IMR-90 (cell line): ENCODE measurements at regions not wholly inside any gene's neighbourhood (a gene's known extent, or its start where the extent isn't known, plus 50 kb on each side); places are given as distances from the start of the nearest gene placed in this dataset.

Experiments used
- ATAC-seq: fragments of 200-7000 bp; cut with Tn5 transposase; 2 replicates; pipeline ENCODE4 v1.9.1; 2020; ENCODE audit warnings: low read depth, mild to moderate bottlenecking, moderate library complexity
- BruUV-seq: library from RNA; stranded (reverse); fragments of 400-500 nt; replicated peaks from 2 replicates; lab custom pipeline; 2021; lab: Mats Ljungman, UMichigan
- CTCF ChIA-PET: fragments of 300-600 bp; formaldehyde crosslinking; extraction: SDS; loops from one replicate; lab custom pipeline; 2021; ENCODE audit warnings: antibody characterized with exemption; lab: Yijun Ruan, JAX
- POLR2A ChIA-PET: fragments of 300-600 bp; sonication (Branson Sonifier 250); formaldehyde crosslinking; loops from one replicate; lab custom pipeline; 2022; ENCODE audit warnings: antibody characterized with exemption; ENCODE audit not compliant: unreplicated experiment; lab: Charles Lee
- DNase-seq: peaks from one replicate; pipeline ENCODE4 v3.0.0; 2013
- H2AFZ ChIP-seq: replicated peaks from 2 replicates; pipeline ENCODE3; 2013; ENCODE audit warnings: low read length, mild to moderate bottlenecking; ENCODE audit not compliant: poor library complexity
- H2AK5ac ChIP-seq: 2 replicates; pipeline ENCODE4 v1.6.1; 2013; ENCODE audit warnings: low read depth, low read length, inconsistent platforms
- H2AK9ac ChIP-seq: replicated peaks from 2 replicates; pipeline ENCODE3; 2013; ENCODE audit warnings: mild to moderate bottlenecking, low read depth, low read length, moderate library complexity; ENCODE audit not compliant: poor library complexity
- H2BK120ac ChIP-seq: 2 replicates; pipeline ENCODE4 v1.6.1; 2013; ENCODE audit warnings: low read depth, low read length, inconsistent platforms
- H2BK15ac ChIP-seq: 3 replicates; pipeline ENCODE4 v1.6.1; 2013; ENCODE audit warnings: low read depth, low read length, inconsistent platforms
- H2BK20ac ChIP-seq: 2 replicates; pipeline ENCODE4 v1.6.1; 2013; ENCODE audit warnings: low read depth, mild to moderate bottlenecking, inconsistent platforms, low read length, moderate library complexity
- H2BK5ac ChIP-seq: 2 replicates; pipeline ENCODE4 v1.6.1; 2013; ENCODE audit warnings: mild to moderate bottlenecking, low read depth, low read length, inconsistent platforms; ENCODE audit not compliant: poor library complexity, severe bottlenecking
- H3K14ac ChIP-seq: replicated peaks from 2 replicates; pipeline ENCODE4 v1.6.1; 2013; ENCODE audit warnings: low read depth, low read length, inconsistent platforms
- H3K18ac ChIP-seq: 2 replicates; pipeline ENCODE4 v1.6.1; 2013; ENCODE audit warnings: low read depth, low read length, control low read depth
- H3K23ac ChIP-seq: 2 replicates; pipeline ENCODE4 v1.6.1; 2013; ENCODE audit warnings: low read depth, low read length, inconsistent platforms
- H3K27ac ChIP-seq: 2 replicates; pipeline ENCODE4 v1.5.1; 2013; ENCODE audit warnings: mild to moderate bottlenecking, control low read depth, low read length; ENCODE audit not compliant: insufficient read depth
- H3K27me3 ChIP-seq: 2 replicates; pipeline ENCODE4 v1.6.1; 2013; ENCODE audit warnings: low read length; ENCODE audit not compliant: control insufficient read depth, insufficient read depth
- H3K36me3 ChIP-seq: 2 replicates; pipeline ENCODE4 v1.6.1; 2013; ENCODE audit warnings: low read length, mixed read lengths; ENCODE audit not compliant: control insufficient read depth, insufficient read depth
- H3K4ac ChIP-seq: 2 replicates; pipeline ENCODE4 v1.6.1; 2013; ENCODE audit warnings: low read depth, low read length, inconsistent platforms
- H3K4me1 ChIP-seq: 2 replicates; pipeline ENCODE4 v1.6.1; 2013; ENCODE audit warnings: low read length, mixed read lengths; ENCODE audit not compliant: control insufficient read depth, insufficient read depth
- H3K4me2 ChIP-seq: 2 replicates; pipeline ENCODE4 v1.6.1; 2013; ENCODE audit warnings: low read depth, mild to moderate bottlenecking, control low read depth, low read length, moderate library complexity
- H3K4me3 ChIP-seq: 2 replicates; pipeline ENCODE4 v1.5.1; 2013; ENCODE audit warnings: low read depth, mild to moderate bottlenecking, control low read depth, low read length, moderate library complexity; ENCODE audit not compliant: insufficient read depth
- H3K56ac ChIP-seq: 2 replicates; pipeline ENCODE4 v1.6.1; 2013; ENCODE audit warnings: low read length, inconsistent platforms; ENCODE audit not compliant: insufficient read depth; ENCODE audit errors: extremely low read depth
- H3K79me1 ChIP-seq, 2 experiments: 2 replicates each; pipeline ENCODE4 v1.6.1; 2013; ENCODE audit warnings: low read length in 2 of 2, inconsistent platforms in 1 of 2, low read depth in 1 of 2
- H3K9ac ChIP-seq: 2 replicates; pipeline ENCODE4 v1.6.1; 2013; ENCODE audit warnings: low read depth, low read length, control low read depth
- H3K9me1 ChIP-seq: 2 replicates; pipeline ENCODE4 v1.6.1; 2013; ENCODE audit warnings: low read length, inconsistent platforms; ENCODE audit not compliant: insufficient read depth
- H3K9me3 ChIP-seq: 2 replicates; pipeline ENCODE4 v1.6.1; 2013; ENCODE audit warnings: low read length; ENCODE audit not compliant: control insufficient read depth, insufficient read depth
- H4K20me1 ChIP-seq: 2 replicates; pipeline ENCODE4 v1.6.1; 2013; ENCODE audit warnings: low read length, inconsistent platforms; ENCODE audit not compliant: insufficient read depth
- H4K5ac ChIP-seq: 2 replicates; pipeline ENCODE4 v1.6.1; 2013; ENCODE audit warnings: mild to moderate bottlenecking, low read depth, low read length, control low read depth
- H4K8ac ChIP-seq, 2 experiments: 2 replicates each; pipeline ENCODE4 v1.6.1; 2013; ENCODE audit warnings: low read depth in 2 of 2, low read length in 2 of 2, control low read depth in 1 of 2, inconsistent platforms in 1 of 2
- H4K91ac ChIP-seq: 2 replicates; pipeline ENCODE4 v1.6.1; 2013; ENCODE audit warnings: low read depth, low read length, inconsistent platforms; ENCODE audit not compliant: insufficient read depth
- BHLHE40 ChIP-seq: fragments of 150-350 bp; IDR thresholded peaks from 2 replicates; pipeline ENCODE4 v1.6.1; 2016; ENCODE audit warnings: mild to moderate bottlenecking, low read depth, low read length
- CEBPB ChIP-seq: IDR thresholded peaks from 2 replicates; pipeline ENCODE4 v1.6.1; 2012; ENCODE audit warnings: low read depth, low read length, improper control_type of control experiment
- FOS ChIP-seq: fragments of 150-350 bp; IDR thresholded peaks from 2 replicates; pipeline ENCODE4 v1.6.1; 2016; ENCODE audit warnings: low read depth, low read length
- MAFK ChIP-seq: IDR thresholded peaks from 2 replicates; pipeline ENCODE4 v1.6.1; 2012; ENCODE audit warnings: low read depth, low read length, improper control_type of control experiment
- MAZ ChIP-seq: IDR thresholded peaks from 2 replicates; pipeline ENCODE4 v1.6.1; 2012; ENCODE audit warnings: low read depth, mild to moderate bottlenecking, low read length, improper control_type of control experiment, moderate library complexity, borderline replicate concordance
- MXI1 ChIP-seq: IDR thresholded peaks from 2 replicates; pipeline ENCODE4 v1.6.1; 2012; ENCODE audit warnings: low read depth, mild to moderate bottlenecking, low read length, moderate library complexity, borderline replicate concordance
- NFE2L2 ChIP-seq: fragments of 150-350 bp; IDR thresholded peaks from 2 replicates; pipeline ENCODE4 v1.6.1; 2016; ENCODE audit warnings: low read depth, mild to moderate bottlenecking, low read length
- POLR2A ChIP-seq: IDR thresholded peaks from 2 replicates; pipeline ENCODE4 v1.6.1; 2012; ENCODE audit warnings: mild to moderate bottlenecking, low read depth, low read length
- RAD21 ChIP-seq: IDR thresholded peaks from 2 replicates; pipeline ENCODE4 v1.6.1; 2012; ENCODE audit warnings: low read length, improper control_type of control experiment
- RCOR1 ChIP-seq: IDR thresholded peaks from 2 replicates; pipeline ENCODE4 v1.6.1; 2012; ENCODE audit warnings: mild to moderate bottlenecking, low read length, improper control_type of control experiment; ENCODE audit not compliant: insufficient replicate concordance
- RFX5 ChIP-seq: IDR thresholded peaks from 2 replicates; pipeline ENCODE4 v1.8.0; 2012; ENCODE audit warnings: low read depth, mild to moderate bottlenecking, low read length, moderate library complexity
- SMC3 ChIP-seq: fragments of 150-350 bp; IDR thresholded peaks from 2 replicates; pipeline ENCODE4 v1.6.1; 2016; ENCODE audit warnings: low read depth, mild to moderate bottlenecking, antibody characterized with exemption, low read length, moderate library complexity
- WGBS, 2 experiments: methylation state at CpG; one replicate each; pipeline versions ENCODE4 v1.1.5 to v1.1.7; 2013; ENCODE audit warnings: missing lambda C conversion rate in 2 of 2; ENCODE audit not compliant: insufficient read length in 1 of 2; ENCODE audit errors: extremely low coverage in 2 of 2; 5-methylcytosine and 5-hydroxymethylcytosine counted together
- dilution Hi-C: fragments of 300-500 bp; cut with HindIII; formaldehyde crosslinking; loops from one replicate; pipeline ENCODE4 v1.14.3; 2018; ENCODE audit warnings: low sequenced_read_pairs; ENCODE audit not compliant: unreplicated experiment
- in situ Hi-C: fragments of 300-500 bp; cut with MboI; formaldehyde crosslinking; loops from 3 replicates; pipeline ENCODE4 v1.14.3; 2019; ENCODE audit warnings: low sequenced_read_pairs, inconsistent platforms, mixed read lengths
- intact Hi-C: fragments of 100-400 bp; cut with micrococcal nuclease; formaldehyde crosslinking; loops from 2 replicates; pipeline ENCODE4 v1.10.0; 2022
- TF ChIP-seq, protein P1 (sequence below): fragments of 150-350 bp; IDR thresholded peaks from 2 replicates; pipeline ENCODE4 v1.6.1; 2017; ENCODE audit warnings: mild to moderate bottlenecking, antibody characterized with exemption, low read length, low read depth
- TF ChIP-seq, protein P2 (sequence below): conservative IDR thresholded peaks from 2 replicates; pipeline ENCODE4 v1.5.1; 2012; ENCODE audit warnings: mild to moderate bottlenecking, low read depth, low read length, improper control_type of control experiment
- TF ChIP-seq, protein P3 (sequence below): fragments of 150-350 bp; IDR thresholded peaks from 2 replicates; pipeline ENCODE4 v1.6.1; 2016; ENCODE audit warnings: low read depth, mild to moderate bottlenecking, low read length, moderate library complexity, borderline replicate concordance

DNA sequence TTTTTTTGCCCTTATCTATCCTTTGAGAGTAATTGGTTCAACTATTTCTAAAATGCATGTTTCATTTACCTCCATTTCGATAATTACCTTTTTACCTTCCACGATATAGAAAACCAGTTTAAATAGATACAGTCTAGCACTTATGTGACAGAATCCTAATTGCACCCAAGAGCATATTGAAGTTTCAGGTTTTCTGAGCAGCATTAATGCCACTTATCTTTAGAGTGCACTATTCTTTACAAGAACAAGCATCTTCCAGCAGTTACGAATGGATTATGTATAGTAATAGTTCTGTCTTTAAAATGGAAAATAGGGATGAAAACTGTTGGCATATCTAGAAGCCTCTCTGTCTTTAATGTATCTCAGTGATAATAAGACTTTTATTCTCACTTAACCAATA is 82.2 kb upstream of the ATXN7L3B start:
- Histone ChIP-seq H3K36me3 (no peaks in the 10 kb centered on the region), H3K27me3 (no peaks in the 10 kb centered on the region), H4K5ac (no peak overlapping the region), H3K23ac (no peak overlapping the region), H4K20me1 (no peaks in the 10 kb centered on the region), H3K14ac (no peak overlapping the region), H4K91ac (no peak overlapping the region), H3K4ac (no peak overlapping the region), H3K9ac (no peak overlapping the region), H2AK5ac (no peak overlapping the region), H2BK5ac (no peak overlapping the region), H3K18ac (no peak overlapping the region), H3K9me3 (no peaks in the 10 kb centered on the region), H2AFZ (no peak overlapping the region), H3K9me1 (no peaks in the 10 kb centered on the region), H3K27ac (no peak overlapping the region), H2BK15ac (no peak overlapping the region), H2AK9ac (no peak overlapping the region), H3K4me2 (no peak overlapping the region), H3K79me1 (no peaks in the 10 kb centered on the region), H2BK20ac (no peak overlapping the region), H3K4me3 (no peak overlapping the region), H3K56ac (no peak overlapping the region), H3K4me1 (no peaks in the 10 kb centered on the region), H2BK120ac (no peak overlapping the region), H4K8ac (no peak overlapping the region)
- no TSS peak for BruUV-seq
- POLR2A ChIA-PET: no interaction called here
- in situ Hi-C loops: no loop called here
- DNase-seq (no peak), ATAC-seq (no peak)
- CTCF ChIA-PET: no interaction called here
- intact Hi-C loops: no loop called here
- TF ChIP-seq, protein P1, sequence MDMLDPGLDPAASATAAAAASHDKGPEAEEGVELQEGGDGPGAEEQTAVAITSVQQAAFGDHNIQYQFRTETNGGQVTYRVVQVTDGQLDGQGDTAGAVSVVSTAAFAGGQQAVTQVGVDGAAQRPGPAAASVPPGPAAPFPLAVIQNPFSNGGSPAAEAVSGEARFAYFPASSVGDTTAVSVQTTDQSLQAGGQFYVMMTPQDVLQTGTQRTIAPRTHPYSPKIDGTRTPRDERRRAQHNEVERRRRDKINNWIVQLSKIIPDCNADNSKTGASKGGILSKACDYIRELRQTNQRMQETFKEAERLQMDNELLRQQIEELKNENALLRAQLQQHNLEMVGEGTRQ: no peak
- TF ChIP-seq POLR2A (no peak), BHLHE40 (no peak), NFE2L2 (no peak), SMC3 (no peak), RAD21 (no peak), RFX5 (no peak), MAZ (no peak), RCOR1 (no peak), MXI1 (no peak), CEBPB (no peak), FOS (no peak), MAFK (no peak)
- TF ChIP-seq, protein P2, sequence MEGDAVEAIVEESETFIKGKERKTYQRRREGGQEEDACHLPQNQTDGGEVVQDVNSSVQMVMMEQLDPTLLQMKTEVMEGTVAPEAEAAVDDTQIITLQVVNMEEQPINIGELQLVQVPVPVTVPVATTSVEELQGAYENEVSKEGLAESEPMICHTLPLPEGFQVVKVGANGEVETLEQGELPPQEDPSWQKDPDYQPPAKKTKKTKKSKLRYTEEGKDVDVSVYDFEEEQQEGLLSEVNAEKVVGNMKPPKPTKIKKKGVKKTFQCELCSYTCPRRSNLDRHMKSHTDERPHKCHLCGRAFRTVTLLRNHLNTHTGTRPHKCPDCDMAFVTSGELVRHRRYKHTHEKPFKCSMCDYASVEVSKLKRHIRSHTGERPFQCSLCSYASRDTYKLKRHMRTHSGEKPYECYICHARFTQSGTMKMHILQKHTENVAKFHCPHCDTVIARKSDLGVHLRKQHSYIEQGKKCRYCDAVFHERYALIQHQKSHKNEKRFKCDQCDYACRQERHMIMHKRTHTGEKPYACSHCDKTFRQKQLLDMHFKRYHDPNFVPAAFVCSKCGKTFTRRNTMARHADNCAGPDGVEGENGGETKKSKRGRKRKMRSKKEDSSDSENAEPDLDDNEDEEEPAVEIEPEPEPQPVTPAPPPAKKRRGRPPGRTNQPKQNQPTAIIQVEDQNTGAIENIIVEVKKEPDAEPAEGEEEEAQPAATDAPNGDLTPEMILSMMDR: no peak
- TF ChIP-seq, protein P3, sequence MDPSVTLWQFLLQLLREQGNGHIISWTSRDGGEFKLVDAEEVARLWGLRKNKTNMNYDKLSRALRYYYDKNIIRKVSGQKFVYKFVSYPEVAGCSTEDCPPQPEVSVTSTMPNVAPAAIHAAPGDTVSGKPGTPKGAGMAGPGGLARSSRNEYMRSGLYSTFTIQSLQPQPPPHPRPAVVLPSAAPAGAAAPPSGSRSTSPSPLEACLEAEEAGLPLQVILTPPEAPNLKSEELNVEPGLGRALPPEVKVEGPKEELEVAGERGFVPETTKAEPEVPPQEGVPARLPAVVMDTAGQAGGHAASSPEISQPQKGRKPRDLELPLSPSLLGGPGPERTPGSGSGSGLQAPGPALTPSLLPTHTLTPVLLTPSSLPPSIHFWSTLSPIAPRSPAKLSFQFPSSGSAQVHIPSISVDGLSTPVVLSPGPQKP: no peak
- WGBS, 2 experiments: no CpG with 5 or more reads among the region's 3 CpGs
- dilution Hi-C loops: no loop called here
